Gastrocnemius medialis (tissue), 4 donors: ENCODE measurements at regions not wholly inside any gene's neighbourhood (a gene's known extent, or its start where the extent isn't known, plus 50 kb on each side); places are given as distances from the start of the nearest gene placed in this dataset.

Experiments used
- POLR2A ChIP-seq, 2 donors: fragments of 450-650 bp; IDR thresholded peaks; one replicate each; pipeline ENCODE4 v1.6.1; 2017; ENCODE audit warnings: antibody characterized with exemption in 2 of 2, mild to moderate bottlenecking in 2 of 2, moderate library complexity in 2 of 2
- TF ChIP-seq, protein P1 (sequence below), 5 experiments: fragments of 450-650 bp in 3 of 5; fragments of 200-600 bp in 2 of 5; sonication (generic) in 2 of 5; IDR thresholded peaks in 4 of 5; conservative IDR thresholded peaks in 1 of 5; 1 replicate in 4 of 5; 2 replicates in 1 of 5; pipeline ENCODE4 v1.5.1; 2016 to 2019; ENCODE audit warnings: antibody characterized with exemption in 5 of 5, mild to moderate bottlenecking in 3 of 5, moderate library complexity in 3 of 5

DNA sequence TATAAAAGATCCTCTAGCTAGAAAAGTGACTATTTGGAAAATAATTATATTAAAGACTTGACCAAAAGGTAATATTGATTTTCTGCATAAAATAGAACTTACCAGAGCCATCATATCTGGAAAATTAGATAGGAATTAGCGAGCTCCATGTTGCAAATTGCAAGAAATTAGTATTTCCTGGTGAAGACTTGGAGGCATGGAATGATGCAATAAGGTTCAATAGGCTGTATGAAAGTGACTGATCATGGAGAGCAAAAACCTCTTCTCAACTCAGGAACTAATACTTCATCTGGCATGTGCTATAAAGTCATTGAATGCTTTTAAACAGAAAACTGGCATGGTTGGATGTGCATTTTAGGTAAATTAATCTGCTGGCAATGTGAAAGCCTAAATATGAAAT is 66.3 kb upstream of the UFM1 start:
- TF ChIP-seq, protein P1, sequence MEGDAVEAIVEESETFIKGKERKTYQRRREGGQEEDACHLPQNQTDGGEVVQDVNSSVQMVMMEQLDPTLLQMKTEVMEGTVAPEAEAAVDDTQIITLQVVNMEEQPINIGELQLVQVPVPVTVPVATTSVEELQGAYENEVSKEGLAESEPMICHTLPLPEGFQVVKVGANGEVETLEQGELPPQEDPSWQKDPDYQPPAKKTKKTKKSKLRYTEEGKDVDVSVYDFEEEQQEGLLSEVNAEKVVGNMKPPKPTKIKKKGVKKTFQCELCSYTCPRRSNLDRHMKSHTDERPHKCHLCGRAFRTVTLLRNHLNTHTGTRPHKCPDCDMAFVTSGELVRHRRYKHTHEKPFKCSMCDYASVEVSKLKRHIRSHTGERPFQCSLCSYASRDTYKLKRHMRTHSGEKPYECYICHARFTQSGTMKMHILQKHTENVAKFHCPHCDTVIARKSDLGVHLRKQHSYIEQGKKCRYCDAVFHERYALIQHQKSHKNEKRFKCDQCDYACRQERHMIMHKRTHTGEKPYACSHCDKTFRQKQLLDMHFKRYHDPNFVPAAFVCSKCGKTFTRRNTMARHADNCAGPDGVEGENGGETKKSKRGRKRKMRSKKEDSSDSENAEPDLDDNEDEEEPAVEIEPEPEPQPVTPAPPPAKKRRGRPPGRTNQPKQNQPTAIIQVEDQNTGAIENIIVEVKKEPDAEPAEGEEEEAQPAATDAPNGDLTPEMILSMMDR (IDR thresholded peaks at IDR 0.05 in 4 of 5, conservative IDR thresholded peaks at IDR 0.05 in 1 of 5), result no peak
- no peak for TF ChIP-seq POLR2A (IDR thresholded peaks at IDR 0.05)
